Colonic mucosa (tissue), 4 donors: ENCODE measurements at regions not wholly inside any gene's neighbourhood (a gene's known extent, or its start where the extent isn't known, plus 50 kb on each side); places are given as distances from the start of the nearest gene placed in this dataset.

Experiments used
- DNase-seq: peaks from one replicate; pipeline ENCODE4 v3.0.0-alpha.2; 2020
- H3K27ac ChIP-seq: fragments of 200-600 bp; one replicate; pipeline ENCODE4 v1.8.0; 2021
- H3K27me3 ChIP-seq: fragments of 200-600 bp; one replicate; pipeline ENCODE4 v1.8.0; 2021
- H3K36me3 ChIP-seq: fragments of 200-600 bp; one replicate; pipeline ENCODE4 v1.8.0; 2021
- H3K4me1 ChIP-seq: fragments of 200-600 bp; one replicate; pipeline ENCODE4 v1.8.0; 2021; ENCODE audit warnings: mild to moderate bottlenecking
- H3K4me3 ChIP-seq: fragments of 200-600 bp; one replicate; pipeline ENCODE4 v1.8.0; 2021
- H3K9ac ChIP-seq, 2 donors: one replicate each; pipeline ENCODE4 v1.7.0; 2013; ENCODE audit warnings: control low read depth in 2 of 2, low read depth in 2 of 2, low read length in 2 of 2
- H3K9me3 ChIP-seq: fragments of 200-600 bp; one replicate; pipeline ENCODE4 v1.8.0; 2021
- intact Hi-C: fragments of 100-400 bp; cut with DNase I; formaldehyde crosslinking; loops from one replicate; pipeline ENCODE4 v1.14.1; 2022
- TF ChIP-seq, protein P1 (sequence below): fragments of 200-600 bp; IDR thresholded peaks from one replicate; pipeline ENCODE4 v1.8.0; 2022; ENCODE audit warnings: antibody characterized with exemption, mild to moderate bottlenecking
- donor health status: healthy.
- donor health status: DM: no; HTN: no; CAD: no.
- donor health status: DM: no; HTN: no; CAD: no.

DNA sequence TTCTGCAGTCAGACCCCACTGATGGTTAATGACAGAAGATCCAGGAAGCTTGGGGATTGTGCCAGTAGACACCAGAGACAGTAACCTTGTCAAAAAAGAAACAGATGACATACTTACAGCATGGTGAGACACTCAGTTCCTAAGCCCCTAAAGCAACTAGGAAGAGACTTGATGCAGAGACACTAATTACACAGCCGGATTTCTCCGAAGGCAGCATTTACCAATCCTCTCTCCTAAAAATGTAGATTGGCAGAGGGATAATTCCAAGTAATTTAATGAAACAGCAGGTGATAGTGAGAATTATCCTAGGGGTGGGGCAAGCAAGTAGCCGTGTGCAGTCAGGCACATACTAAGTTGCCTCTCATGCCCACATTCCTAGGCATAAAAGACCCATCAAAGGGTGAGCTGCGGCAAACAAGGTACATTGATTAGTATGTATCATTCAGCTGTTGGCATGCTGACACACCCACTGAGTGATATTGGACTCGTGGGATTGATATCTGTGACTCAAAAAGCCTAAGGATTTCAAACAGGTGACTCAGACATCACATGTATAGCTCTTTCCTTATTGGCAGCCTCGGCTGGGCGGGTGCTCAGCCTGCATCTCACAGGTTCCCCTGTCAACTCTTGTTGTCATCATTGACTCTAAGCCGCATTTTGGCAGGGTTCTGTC, 296.7 kb upstream of the ATP5MC3 start:
- Histone ChIP-seq H3K9me3 (no peaks in the 10 kb centered on the region), H3K4me3 (no peak overlapping the region), H3K36me3 (no peaks in the 10 kb centered on the region), H3K9ac (no peak overlapping the region), H3K4me1 (no peaks in the 10 kb centered on the region), H3K27me3 (no peaks in the 10 kb centered on the region), H3K27ac (no peak overlapping the region)
- TF ChIP-seq, protein P1, sequence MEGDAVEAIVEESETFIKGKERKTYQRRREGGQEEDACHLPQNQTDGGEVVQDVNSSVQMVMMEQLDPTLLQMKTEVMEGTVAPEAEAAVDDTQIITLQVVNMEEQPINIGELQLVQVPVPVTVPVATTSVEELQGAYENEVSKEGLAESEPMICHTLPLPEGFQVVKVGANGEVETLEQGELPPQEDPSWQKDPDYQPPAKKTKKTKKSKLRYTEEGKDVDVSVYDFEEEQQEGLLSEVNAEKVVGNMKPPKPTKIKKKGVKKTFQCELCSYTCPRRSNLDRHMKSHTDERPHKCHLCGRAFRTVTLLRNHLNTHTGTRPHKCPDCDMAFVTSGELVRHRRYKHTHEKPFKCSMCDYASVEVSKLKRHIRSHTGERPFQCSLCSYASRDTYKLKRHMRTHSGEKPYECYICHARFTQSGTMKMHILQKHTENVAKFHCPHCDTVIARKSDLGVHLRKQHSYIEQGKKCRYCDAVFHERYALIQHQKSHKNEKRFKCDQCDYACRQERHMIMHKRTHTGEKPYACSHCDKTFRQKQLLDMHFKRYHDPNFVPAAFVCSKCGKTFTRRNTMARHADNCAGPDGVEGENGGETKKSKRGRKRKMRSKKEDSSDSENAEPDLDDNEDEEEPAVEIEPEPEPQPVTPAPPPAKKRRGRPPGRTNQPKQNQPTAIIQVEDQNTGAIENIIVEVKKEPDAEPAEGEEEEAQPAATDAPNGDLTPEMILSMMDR: no peak
- intact Hi-C loops: no loop called here
- no peak for DNase-seq

DNA sequence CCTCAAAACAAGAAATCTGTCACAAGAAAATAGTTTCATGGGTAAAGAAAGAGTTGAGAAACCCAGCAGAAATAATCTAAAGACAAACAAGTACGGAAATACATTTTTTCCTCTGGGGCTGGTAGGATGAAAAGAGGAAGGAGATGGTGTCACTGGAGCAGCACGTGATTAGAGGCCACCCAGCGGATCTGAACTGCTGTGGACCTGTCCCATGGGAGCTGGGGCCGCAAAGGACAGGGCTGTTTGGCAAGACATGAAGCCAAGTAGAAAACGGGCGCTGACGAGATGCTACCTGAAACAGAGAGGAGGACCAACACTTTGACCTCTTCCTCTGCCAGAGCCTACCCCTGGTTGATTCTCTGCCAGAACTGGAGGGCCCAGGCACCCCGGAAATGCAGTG, 295.4 kb upstream of the ATP5MC3 start:
- DNase-seq: no peak
- Histone ChIP-seq H3K9me3 (no peaks in the 10 kb centered on the region), H3K36me3 (no peaks in the 10 kb centered on the region), H3K9ac (no peak overlapping the region), H3K27ac (no peak overlapping the region), H3K4me1 (no peaks in the 10 kb centered on the region), H3K27me3 (no peaks in the 10 kb centered on the region), H3K4me3 (no peak overlapping the region)
- TF ChIP-seq, protein P1: no peak
- intact Hi-C loops: no loop called here

DNA sequence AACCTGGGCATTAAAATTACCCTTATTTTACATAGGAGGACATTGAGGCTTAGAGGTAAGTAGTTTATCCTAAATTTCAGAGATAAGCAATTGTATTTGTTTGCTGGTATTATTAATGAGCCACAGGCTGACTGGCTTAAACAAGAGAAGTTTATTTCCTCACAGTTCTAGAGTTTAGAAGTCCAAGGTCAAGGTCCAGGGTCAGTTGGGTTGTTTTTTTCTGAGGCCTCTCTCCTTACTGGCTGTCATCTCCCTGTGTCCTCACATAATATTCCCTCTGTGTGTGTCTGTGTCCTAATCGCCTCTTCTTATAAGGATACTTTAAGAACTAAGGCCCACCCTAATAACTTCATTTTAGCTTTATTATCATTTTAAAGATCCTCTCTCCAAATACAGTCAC, 294.9 kb upstream of the ATP5MC3 start:
- Histone ChIP-seq H3K27me3 (no peaks in the 10 kb centered on the region), H3K36me3 (no peaks in the 10 kb centered on the region), H3K9ac (no peak overlapping the region), H3K4me3 (no peak overlapping the region), H3K27ac (no peak overlapping the region), H3K4me1 (no peaks in the 10 kb centered on the region), H3K9me3 (no peaks in the 10 kb centered on the region)
- TF ChIP-seq, protein P1: no peak
- no peak for DNase-seq
- intact Hi-C loops: no loop called here

DNA sequence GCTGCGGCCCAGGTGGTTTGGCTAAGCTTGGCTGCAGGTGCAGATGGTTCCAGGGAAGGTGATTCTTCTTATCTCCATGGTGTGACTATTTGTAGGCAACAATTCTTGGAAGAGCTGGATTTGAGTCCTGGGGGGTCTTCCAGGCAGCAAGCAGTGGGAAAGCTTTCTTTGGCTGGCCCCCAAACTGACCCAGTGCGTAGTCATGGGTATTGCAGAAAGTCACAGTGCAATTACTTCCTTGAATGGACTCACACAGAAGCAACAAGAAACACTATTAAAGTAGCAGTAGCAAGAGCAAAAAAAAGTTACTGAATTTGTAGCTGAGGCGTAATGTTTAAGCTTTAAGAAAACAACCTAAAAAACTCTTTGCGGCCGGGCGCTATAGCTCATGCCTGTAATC, 293.6 kb upstream of the ATP5MC3 start:
- no peaks in the 10 kb centered on the region for H3K4me1 ChIP-seq
- H3K4me3 ChIP-seq: no peak overlapping the region
- DNase-seq: no peak
- no peaks in the 10 kb centered on the region for H3K9me3 ChIP-seq
- H3K36me3 ChIP-seq: no peaks in the 10 kb centered on the region
- no peak overlapping the region for H3K27ac ChIP-seq
- no peak overlapping the region for H3K9ac ChIP-seq
- TF ChIP-seq, protein P1: no peak
- intact Hi-C loops: no loop called here
- H3K27me3 ChIP-seq: no peaks in the 10 kb centered on the region

DNA sequence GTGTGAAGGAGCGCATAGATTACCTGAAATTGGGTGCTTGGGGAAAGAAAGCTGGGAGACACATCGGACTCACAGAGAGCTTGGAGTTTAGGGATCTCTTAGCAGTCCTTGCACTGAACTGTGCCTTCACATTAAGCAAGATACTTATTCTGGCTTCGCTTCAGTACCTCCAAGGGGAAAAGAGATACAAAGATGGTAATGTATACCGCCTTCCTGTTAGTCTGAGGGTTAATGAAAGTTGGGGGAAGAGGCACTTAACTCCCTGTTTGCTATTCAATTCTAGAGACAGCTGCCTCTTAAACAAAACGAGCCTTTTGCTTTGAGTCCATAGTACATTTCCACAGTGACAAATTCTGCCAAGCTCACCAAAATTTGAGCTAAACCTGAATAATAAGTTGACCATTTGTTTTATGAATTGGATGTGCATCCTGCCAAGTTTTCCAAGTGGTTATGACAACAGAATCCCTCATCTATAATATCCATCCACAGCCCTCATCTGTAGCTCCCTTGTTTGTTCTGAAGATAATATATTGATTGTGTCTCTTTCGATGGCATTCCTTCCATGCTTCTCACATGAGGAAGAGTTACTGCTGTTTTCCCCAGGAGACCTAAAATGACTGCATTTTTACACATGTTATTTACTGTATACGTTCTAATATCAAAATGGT, 287.1 kb upstream of the ATP5MC3 start:
- H3K36me3 ChIP-seq: no peaks in the 10 kb centered on the region
- intact Hi-C loops: no loop called here
- no peak overlapping the region for H3K9ac ChIP-seq
- no peaks in the 10 kb centered on the region for H3K27me3 ChIP-seq
- H3K4me3 ChIP-seq: no peak overlapping the region
- no peaks in the 10 kb centered on the region for H3K9me3 ChIP-seq
- TF ChIP-seq, protein P1: no peak
- H3K27ac ChIP-seq: no peak overlapping the region
- no peak for DNase-seq
- no peaks in the 10 kb centered on the region for H3K4me1 ChIP-seq
